RPMI8226 (cell line): ENCODE measurements at regions not wholly inside any gene's neighbourhood (a gene's known extent, or its start where the extent isn't known, plus 50 kb on each side); places are given as distances from the start of the nearest gene placed in this dataset.
"Not testable (repeated sequence)": the region's sequence is repeated elsewhere in the genome, so short reads cannot be mapped to it uniquely, and the experiment has no call there.

ENCODE experiments used
- DNase-seq: peaks from one replicate; pipeline ENCODE4 v3.0.0-alpha.2; 2015

DNA sequence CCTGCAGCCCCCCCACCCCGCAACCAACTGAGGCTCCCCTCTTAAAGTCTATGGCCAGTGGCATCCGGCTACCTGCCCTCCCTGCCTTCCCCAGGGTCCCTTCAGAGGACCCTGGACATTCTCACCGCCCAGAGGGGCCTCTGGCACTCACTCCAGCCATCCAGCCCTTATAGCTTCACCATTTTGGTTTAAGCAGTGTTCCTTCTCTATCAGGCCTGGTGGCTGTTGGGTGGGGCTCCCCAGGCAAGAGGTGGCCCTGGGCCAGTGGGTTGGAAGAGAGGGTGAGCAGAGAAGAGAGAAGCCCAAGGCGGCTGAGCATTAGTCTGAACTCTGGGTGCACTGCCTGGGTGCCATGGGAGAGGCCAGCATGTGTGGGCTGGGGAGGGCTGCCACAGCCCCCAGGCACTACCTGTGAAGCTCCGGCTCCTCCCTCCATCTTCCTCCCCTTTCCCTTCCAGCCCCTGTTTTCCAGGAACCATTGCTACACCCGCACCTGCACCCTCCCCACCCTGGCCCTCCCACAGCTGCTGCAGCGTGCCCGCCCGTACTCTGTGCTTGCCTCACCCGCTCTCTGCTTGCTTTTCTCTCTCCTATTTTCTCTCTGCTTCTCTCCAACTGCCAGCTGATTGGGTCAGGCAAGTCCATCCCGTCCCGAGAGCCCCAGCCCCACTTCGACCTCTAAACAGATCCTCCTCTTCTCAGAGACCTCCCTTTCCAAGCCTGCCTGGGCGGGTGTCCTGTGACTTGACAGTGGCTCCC, 168.2 kb downstream of the TBC1D2B start:
- DNase-seq, result no peak

DNA sequence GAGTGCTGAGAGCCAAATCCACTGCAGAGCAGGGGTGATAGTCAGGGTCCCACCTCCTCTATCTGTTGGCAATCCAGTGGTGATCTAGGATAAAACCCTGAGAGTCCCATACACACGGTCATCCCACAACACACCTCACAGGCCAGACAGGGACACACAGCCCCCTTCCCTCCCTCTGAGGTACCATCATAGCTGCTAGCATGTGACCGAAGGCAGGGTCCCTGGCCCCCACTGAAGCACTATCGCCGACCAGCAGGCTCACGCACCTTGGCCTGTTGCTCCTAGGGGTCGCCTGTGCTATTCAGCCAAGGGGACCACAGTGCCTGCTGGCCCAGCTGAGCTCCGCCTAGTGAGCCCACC, 168.8 kb downstream of the TBC1D2B start:
- DNase-seq, result not testable (repeated sequence)

DNA sequence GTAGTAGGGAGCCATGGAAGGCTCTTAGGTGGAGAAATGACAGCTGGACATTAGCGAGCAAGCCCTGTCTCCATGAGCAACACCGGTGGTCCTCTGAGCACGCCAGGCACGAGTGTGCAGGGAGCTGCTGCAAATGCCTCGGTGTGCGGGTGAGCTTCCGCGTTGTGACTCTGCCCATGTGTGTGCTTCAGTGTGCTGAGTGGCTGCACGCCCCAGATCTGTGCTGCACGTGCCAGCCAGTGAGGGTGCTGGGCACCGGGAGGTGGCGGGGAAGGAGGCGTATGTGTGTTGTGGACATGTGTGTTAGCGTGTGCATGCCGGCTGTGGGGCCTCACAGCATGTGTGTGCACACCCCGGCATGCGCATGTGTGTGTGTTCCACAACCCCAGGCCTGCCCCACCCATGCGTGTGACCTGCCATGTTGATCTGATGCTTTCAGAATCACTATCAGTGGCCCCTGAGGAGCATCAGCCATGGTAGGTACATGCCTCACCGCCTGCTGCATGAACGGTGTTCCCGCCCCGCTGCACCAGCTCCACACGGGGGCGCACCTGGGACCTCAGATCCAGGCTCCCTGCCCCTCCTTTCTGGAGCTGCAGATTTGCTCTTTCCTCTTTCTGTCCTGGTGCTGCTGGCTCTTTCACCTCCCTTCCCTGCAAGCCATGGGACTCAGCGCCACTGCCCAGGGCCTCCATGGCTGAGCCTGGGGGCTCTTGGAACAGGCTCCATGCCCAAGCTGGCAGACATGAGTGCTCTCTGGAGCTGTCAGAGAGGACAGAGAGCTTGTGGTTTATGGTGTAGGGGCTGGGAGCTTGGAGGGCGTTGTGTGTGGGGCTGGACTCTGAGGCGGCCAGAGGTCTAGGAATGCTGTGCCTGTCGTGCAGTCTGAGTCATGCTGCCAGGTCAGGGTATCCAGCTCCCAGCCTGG, 169.4 kb downstream of the TBC1D2B start:
- DNase-seq, result peak; percentile 91

- not testable (repeated sequence) for DNase-seq
Measured at GRCh38 chr15:77906062-77906990, 171.2 kb downstream of the TBC1D2B start.

DNA sequence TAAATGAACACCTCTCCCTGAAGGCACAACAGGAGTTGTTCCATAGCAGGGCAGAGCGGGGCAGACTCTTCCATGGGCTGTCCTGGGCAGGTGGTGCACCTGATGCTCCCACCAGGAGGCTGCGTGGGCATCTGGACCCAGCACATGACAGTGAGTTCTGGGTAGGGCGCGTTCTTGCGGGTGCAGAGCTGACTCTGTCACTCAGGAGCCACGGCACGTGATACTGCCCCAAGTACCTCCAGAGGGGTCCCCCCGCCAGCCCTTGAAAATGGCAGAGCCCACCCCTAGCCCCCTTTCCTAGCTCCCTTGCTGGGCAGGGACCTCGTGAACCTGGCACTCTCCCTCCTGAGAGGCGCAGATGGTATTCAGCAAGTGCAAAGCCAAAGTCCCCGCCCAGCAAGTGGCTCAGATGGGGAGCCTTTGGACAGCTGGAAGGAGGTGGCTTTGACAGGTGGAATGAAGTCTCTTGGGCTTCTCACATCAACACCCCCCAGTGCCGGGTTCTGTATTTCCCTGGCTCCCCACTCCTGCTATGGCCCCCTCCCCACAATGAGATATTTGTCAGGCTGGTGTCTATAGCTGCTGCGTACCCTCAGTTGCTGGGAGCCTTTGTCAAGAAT, 172.1 kb downstream of the TBC1D2B start:
- no peak for DNase-seq

- DNase-seq, result no peak
Measured at GRCh38 chr15:77904901-77905300, 172.6 kb downstream of the TBC1D2B start.

DNA sequence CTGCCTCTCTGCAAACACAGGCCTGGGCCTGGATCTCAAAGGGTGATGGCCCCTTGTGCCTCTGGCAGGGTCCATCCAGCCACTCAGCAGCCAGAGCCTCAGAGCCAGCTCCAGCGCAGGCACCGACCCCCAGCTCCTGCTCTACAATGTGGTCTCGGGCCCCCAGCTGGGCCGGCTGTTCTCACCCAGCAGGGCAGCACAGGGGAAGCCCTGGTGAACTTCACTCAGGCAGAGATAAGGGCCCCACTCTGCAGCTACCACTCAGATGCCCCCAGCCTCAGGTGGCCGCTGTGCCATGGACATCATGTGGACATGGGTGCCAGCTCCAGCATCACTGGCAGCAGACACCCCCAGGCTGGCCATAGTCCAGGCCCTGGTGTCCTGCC, 173.1 kb downstream of the TBC1D2B start:
- no peak for DNase-seq

DNA sequence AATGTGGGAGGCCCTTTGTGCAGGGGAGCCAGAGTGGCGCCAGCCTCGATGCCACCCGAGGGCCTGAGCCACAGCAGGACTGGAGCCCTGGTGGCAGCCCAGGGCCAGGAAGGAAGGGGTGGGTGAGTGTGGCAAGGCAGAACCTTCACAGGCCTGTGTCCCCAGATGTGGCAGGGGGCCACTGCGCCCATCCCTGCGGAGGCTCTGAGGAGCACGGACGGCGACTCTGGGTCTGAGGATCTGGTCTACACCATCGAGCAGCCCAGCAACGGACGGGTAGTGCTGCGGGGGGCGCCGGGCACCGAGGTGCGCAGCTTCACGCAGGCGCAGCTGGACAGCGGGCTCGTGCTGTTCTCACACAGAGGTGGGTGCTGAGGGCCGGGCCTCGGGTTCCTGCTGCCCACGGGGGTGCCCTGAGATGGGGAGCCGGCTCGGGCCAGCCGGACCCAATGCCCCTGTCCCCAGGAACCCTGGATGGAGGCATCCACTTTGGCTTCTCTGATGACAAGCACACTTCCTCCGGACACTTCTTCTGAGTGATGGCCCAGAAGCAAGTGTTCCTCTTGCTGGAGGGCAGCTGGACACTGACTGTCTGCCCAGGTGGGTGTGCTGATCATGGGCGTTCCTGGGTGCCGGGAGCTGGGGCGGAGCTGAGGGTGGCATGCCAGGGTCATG, 173.6 kb downstream of the TBC1D2B start:
- DNase-seq, result not testable (repeated sequence)

DNA sequence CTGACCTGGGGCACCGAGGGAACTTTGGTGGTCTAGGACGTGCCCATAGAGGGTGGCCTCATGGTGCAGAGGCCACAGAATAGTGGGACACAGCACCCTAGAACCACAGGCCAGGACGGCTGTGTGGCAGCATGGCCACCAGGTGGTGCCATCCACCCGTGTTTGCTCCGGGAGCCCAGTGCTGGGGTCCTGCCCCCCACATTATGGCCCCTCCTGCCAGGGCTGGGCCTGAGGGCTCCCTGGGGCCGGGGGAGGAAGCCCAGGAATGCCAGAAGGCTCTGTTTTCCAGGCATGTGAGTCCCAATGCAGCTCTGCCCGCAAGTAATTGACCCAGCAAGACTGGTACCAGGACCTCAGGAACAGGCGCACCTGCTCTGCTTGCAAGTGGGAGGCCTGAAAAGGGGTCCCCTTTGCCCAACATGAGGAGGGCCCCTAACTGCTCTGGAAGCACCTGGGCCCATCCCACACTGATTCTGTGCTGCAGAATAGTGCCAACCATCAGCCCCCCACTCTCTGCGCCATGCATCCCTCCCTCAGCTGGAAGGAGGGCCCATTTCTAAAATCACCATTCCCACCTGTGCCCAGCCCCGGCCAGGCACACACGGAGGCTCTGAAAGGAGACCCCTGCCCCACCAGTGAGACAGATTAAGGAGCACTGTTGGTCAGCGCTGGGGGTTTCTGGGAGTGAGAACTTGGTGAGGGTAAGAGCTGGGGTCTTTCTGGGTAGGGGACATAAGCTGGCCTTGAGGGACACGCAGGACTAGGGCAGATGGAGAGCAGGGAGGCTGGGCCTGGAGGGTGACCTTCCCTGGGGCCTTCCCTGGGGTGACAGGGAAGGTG, 174.4 kb downstream of the TBC1D2B start:
- DNase-seq, result peak; percentile 55

DNA sequence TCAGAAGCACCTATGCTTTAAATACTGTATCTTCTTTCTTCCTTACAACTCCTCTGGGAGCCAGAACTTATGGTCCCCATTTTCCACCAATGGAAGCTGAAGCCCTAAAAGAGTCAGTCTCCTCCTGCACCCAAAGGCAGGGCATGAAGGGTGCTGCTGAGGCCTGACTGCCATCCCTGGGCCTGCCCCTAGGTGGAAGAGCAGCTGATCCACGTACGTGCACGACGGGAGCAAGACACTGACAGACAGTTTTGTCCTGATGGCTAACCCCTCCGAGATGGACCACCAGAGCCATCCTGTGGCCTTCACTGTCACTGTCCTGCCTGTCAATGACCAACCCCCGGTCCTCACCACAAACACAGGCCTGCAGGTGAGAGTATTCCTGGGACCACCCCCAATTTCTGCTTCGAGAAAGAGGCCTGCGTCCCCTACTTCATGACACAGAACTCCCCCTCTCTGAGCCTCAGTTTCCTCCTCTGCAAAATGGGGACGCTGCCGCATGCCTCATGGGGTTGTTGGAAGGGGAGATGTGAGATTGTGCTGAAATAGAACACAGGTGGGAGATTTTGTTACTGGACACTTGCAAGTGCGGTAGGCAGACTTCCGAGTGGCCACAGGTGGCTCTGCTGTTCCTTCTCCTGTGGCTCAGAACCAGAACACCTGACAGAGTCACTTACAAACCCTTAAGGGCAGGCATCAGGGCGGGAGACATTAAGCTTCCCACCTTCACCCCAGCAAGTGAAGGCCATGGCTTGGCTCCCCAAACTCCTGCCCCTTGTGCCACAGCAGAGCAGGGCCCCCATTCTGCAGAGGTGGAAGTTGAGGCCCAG, 175.4 kb downstream of the TBC1D2B start:
- DNase-seq, result peak; percentile 41

DNA sequence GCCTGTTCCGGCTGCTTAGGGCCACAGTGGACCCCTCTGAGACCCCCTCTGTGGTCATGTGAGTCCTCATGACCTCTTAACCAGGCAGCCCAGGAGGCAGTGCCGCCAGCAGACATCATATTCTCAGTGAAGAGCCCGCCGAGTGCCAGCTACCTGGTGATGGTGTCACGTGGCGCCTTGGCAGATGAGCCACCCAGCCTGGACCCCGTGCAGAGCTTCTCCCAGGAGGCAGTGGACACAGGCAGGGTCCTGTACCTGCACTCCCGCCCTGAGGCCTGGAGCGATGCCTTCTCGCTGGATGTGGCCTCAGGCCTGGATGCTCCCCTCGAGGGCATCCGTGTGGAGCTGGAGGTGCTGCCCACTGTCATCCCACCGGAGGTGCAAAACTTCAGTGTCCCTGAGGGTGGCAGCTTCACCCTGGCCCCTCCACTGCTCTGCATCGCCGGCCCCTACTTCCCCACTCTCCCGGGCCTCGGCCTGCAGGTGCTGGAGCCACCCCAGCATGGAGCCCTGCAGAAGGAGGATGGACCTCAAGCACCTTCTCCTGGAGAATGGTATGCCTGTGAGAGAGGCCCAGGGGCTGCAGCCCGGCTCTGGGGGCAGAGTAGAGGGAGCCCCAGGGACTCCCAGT, 176.1 kb downstream of the TBC1D2B start:
- DNase-seq, result no peak

DNA sequence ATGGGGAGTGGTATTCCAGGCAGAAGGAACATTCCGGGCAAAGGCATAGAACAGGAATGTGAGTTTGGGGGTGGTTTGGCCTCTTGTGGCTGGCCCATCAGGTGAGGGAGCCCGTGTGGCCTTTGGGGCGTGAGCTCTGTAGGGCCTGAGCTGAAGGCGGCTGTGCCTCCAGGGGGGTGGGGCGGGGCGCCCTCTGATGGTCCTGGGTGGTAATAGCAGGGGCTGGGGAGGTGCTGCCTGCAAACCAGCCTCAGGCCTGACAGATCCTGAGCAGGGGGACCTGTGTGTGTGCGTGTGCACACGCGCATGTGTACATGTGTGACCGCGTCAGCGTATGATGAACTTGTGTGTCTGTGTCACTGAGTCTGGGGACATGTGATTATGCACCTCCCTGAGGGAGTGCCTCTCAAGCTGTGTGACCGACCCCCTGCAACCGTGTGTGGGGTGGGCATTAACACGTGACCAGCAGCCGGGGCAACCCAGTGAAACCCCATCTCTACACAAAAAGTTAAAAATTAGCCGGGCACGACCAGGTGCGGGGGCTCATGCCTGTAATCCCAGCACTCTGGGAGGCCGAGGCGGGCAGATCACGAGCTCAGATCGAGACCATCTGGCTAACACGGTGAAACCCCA, 177.1 kb downstream of the TBC1D2B start:
- DNase-seq, result peak; percentile 67

- not testable (repeated sequence) for DNase-seq
Measured at GRCh38 chr15:77899776-77900175, 177.7 kb downstream of the TBC1D2B start.

- no peak for DNase-seq
Measured at GRCh38 chr15:77898811-77899730, 178.4 kb downstream of the TBC1D2B start.

DNA sequence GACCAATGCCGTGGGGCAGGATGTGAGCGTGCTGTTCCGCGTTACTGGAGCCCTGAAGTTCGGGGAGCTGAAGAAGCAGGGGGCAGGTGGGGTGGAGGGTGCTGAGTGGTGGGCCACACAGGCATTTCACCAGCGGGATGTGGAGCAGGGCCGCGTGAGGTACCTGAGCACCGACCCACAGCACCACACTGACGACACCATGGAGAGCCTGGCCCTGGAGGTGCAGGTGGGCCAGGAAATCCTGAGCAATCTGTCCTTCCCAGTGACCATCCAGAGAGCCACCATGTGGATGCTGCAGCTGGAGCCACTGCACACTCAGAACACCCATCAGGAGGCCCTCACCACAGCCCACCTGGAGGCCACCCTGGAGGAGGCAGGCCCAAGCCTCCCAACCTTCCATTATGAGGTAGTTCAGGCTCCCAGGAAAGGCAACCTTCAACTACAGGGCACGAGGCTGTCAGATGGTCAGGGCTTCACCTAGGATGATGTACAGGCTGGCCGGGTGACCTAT, 179.6 kb downstream of the TBC1D2B start:
- no peak for DNase-seq

DNA sequence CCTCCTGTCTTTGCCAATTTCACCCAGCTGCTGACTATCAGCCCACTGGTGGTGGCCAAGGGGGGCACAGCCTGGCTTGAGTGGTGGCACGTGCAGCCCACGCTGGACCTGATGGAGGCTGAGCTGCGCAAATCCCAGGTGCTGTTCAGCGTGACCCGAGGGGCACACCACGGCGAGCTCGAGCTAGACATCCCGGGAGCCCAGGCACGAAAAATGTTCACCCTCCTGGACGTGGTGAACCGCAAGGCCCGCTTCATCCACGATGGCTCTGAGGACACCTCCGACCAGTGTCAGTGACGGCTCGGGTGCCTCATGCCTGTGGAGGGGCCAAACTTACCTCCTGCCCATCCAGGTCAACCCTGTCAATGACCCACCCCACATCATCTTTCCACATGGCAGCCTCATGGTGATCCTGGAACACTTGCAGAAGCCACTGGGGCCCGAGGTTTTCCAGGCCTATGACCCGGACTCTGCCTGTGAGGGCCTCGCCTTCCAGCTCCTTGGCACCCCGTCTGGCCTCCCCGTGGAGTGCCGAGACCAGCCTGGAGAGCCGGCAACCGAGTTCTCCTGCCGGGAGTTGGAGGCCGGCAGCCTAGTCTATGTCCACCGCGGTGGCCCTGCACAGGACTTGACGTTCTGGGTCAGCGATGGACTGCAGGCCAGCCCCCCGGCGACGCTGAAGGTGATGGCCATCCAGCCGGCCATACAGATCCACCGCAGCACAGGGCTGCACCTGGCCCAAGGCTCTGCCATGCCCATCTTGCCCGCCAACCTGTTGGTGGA, 180.2 kb downstream of the TBC1D2B start:
- DNase-seq, result not testable (repeated sequence)
